ENCODE measurements at regions not wholly inside any gene's neighbourhood (a gene's known extent, or its start where the extent isn't known, plus 50 kb on each side); places are given as distances from the start of the nearest gene placed in this dataset.
"Not testable (repeated sequence)": the region's sequence is repeated elsewhere in the genome, so short reads cannot be mapped to it uniquely, and the experiment has no call there.

DNA sequence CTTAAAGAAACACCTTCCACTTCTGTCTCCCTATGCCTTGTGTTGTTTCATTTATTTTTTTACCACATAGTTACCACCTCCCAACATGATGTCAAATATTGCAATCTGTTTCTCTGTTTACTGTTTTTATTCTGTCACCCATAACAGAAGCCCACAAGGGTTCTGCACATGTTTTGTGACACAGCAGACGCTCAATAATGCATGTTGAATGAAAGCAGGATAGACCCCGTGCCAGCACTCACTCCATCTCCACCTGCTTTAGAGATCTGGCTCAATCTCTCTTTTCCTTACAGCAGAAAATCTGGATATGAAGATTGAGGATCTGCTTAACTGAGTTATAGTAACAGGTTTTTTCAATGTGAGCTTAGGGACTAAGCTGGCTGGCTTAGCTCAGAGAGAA, 116.8 kb upstream of the NUDT10 start:
- H3K4me3 ChIP-seq (ENCODE audit: low read depth, low read length): no peak overlapping the region
- TF ChIP-seq, protein P1, sequence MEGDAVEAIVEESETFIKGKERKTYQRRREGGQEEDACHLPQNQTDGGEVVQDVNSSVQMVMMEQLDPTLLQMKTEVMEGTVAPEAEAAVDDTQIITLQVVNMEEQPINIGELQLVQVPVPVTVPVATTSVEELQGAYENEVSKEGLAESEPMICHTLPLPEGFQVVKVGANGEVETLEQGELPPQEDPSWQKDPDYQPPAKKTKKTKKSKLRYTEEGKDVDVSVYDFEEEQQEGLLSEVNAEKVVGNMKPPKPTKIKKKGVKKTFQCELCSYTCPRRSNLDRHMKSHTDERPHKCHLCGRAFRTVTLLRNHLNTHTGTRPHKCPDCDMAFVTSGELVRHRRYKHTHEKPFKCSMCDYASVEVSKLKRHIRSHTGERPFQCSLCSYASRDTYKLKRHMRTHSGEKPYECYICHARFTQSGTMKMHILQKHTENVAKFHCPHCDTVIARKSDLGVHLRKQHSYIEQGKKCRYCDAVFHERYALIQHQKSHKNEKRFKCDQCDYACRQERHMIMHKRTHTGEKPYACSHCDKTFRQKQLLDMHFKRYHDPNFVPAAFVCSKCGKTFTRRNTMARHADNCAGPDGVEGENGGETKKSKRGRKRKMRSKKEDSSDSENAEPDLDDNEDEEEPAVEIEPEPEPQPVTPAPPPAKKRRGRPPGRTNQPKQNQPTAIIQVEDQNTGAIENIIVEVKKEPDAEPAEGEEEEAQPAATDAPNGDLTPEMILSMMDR (IDR thresholded peaks at IDR 0.05; ENCODE audit: low read depth, low read length): no peak

DNA sequence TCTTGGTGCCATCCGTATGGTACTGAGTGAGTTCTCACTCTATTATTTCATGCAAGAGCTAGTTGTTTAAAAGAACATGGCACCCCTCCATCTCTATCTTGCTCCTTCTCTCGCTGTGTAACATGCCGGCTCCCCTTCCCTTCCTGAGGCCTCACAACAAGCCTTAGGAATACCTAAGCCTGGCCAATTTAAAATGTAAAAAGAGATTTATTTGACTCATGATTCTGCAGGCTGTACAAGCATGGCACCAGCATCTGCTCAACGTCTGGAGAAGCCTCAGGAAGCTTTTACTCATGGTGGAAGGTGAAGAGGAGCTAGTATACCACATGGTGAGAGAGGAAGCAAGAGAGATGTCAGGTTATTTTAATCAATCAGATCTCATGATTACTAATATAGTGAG, 90.4 kb upstream of the NUDT10 start:
- TF ChIP-seq, protein P1 (IDR thresholded peaks at IDR 0.05; ENCODE audit: low read depth, low read length): no peak
- H3K4me3 ChIP-seq (ENCODE audit: low read depth, low read length): no peak overlapping the region

DNA sequence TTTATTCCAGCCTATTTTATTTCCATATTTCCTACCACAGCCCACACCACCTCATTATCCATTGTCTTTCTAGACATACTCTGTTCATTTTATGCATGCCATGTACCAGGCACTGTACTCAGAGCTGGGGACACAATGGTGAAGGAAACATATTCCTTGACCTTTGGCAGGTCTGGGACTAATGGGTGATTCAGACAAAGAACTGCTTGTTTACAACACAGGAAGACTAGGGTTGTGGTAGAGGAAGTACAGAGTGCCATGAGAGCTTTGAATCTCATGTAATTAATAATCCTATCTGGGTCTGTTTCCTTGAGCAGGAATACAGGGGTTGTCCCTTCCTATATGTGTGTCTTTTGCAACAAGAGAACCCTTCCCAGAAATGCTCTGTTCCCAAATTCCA, 75.1 kb upstream of the NUDT10 start:
- no peak overlapping the region for H3K4me3 ChIP-seq (ENCODE audit: low read depth, low read length)
- TF ChIP-seq, protein P1 (IDR thresholded peaks at IDR 0.05; ENCODE audit: low read depth, low read length): no peak

DNA sequence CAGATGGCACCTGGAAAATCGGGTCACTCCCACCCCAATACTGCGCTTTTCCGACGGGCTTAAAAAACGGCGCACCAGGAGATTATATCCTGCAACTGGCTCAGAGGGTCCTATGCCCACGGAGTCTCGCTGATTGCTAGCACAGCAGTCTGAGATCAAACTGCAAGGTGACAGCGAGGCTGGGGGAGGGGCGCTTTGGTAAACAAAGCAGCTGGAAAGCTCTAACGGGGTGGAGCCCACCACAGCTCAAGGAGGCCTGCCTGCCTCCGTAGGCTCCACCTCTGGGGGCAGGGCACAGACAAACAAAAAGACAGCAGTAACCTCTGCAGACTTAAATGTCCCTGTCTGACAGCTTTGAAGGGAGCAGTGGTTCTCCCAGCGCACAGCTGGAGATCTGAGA, 70.4 kb upstream of the NUDT10 start:
- not testable (repeated sequence) for H3K4me3 ChIP-seq (ENCODE audit: low read depth, low read length)

DNA sequence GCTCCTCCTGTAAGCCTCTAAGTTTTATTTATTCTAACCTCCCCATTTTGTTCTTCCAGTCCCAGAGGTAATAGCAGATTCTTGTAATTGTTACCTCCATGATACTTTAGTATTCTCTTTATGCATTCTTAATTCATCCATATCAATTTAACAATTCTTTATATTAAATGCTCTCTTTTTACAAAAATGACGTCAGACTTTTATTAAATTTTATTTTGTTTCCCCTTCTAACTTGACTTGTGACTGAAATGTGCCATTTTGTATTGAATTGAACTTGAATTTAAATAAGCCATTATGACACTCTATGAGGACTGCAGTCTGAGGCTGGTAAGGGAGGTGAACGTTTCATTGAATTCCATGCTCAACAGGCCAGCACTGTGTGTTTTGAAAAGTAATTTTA, 60.0 kb upstream of the NUDT10 start:
- TF ChIP-seq, protein P1 (IDR thresholded peaks at IDR 0.05; ENCODE audit: low read depth, low read length): no peak
- H3K4me3 ChIP-seq (ENCODE audit: low read depth, low read length): no peak overlapping the region

DNA sequence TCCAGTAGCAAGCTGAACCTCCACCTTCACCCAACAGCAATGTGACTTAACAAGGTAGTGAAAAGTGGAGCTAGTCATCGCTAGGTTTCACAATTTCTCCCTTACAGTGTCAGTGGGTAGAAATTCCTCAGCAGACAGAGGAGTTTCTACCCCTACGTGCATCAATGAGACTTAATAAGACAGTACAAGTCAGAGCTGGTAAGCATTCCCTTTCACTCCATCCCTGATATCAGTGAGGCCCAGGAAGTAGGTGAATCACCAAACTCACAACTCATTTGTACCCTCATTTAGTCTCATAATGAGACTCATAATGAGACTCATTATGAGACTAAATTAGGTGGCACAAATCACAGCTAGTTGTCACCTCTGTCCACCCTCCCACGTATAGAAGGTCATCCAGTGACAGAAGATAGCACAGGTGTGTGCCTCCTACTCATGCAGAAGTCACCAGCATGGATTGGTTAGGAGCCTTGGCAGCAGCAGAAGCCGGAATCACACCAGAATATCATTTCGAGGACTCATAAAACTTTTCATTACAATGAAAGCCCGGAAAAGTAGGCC, 50.8 kb upstream of the NUDT10 start:
- H3K4me3 ChIP-seq (ENCODE audit: low read depth, low read length): no peak overlapping the region
- TF ChIP-seq, protein P1 (IDR thresholded peaks at IDR 0.05; ENCODE audit: low read depth, low read length): no peak
